ENCODE measurements at regions not wholly inside any gene's neighbourhood (a gene's known extent, or its start where the extent isn't known, plus 50 kb on each side); places are given as distances from the start of the nearest gene placed in this dataset.
A peak's percentile ranks its signal among the peaks of the same experiment; 100 is the strongest.

- H3K27ac ChIP-seq (ENCODE audit: low read depth in 1 of 2, low read length in 2 of 2), result no peak overlapping the region
- H3K79me2 ChIP-seq (ENCODE audit: insufficient read depth, low read length), result no peaks in the 10 kb centered on the region
- H3K27ac Mint-ChIP-seq, result no peak overlapping the region
- H3K27me3 ChIP-seq (ENCODE audit: control insufficient read depth in 2 of 2, insufficient read depth in 2 of 2, low read length in 2 of 2), result no peaks in the 10 kb centered on the region
- H3K4me1 Mint-ChIP-seq, result peaks cover 10% of the 10 kb centered on the region
- H2AFZ ChIP-seq (ENCODE audit: insufficient read depth, low read depth, low read length, poor library complexity, severe bottlenecking), result no peak overlapping the region
- H3K27me3 Mint-ChIP-seq (ENCODE audit: low read depth in 3 of 3), result peaks cover 0 to 2% (median 1%) of the 10 kb centered on the region in 3 donors
- no peaks in the 10 kb centered on the region for H3K36me3 Mint-ChIP-seq
- no peak overlapping the region for H3K4me2 ChIP-seq (replicated peaks; ENCODE audit: extremely low read depth, low read length, poor library complexity, severe bottlenecking)
- no peaks in the 10 kb centered on the region for H3K36me3 ChIP-seq (replicated peaks in 1 of 2; ENCODE audit: control insufficient read depth in 1 of 2, insufficient read depth in 2 of 2, low read length in 2 of 2)
- peaks cover 0 to 3% of the 10 kb centered on the region in 2 donors for H3K4me1 ChIP-seq (ENCODE audit: control insufficient read depth in 1 of 2, insufficient read depth in 2 of 2, low read length in 2 of 2)
- no peak for TF ChIP-seq CTCF (IDR thresholded peaks at IDR 0.05)
- H3K9ac ChIP-seq (ENCODE audit: insufficient read depth, low read length, poor library complexity, severe bottlenecking), result no peak overlapping the region
- peaks cover 0 to 3% (median 0%) of the 10 kb centered on the region in 7 donors for H3K9me3 Mint-ChIP-seq
- no peak overlapping the region for H3K4me3 Mint-ChIP-seq
- H4K20me1 ChIP-seq (ENCODE audit: insufficient read depth, low read length), result no peaks in the 10 kb centered on the region
- no peak overlapping the region for H3K4me3 ChIP-seq (replicated peaks in 1 of 3; ENCODE audit: low read depth in 2 of 3, low read length in 3 of 3)
- intact Hi-C loops (cut with micrococcal nuclease), result no loop called here
- DNase-seq, result no peak
- WGBS (ENCODE audit: insufficient coverage), result 93% methylated on average over 5 of the region's 8 CpGs
- H3K9me3 ChIP-seq (replicated peaks in 1 of 2; ENCODE audit: control insufficient read depth in 1 of 2, insufficient read depth in 1 of 2, low read length in 2 of 2), result no peaks in the 10 kb centered on the region
These were observed 91.9 kb upstream of the POU3F3 start for GRCh38 chr2:104762031-104762430.

GRCh38 chr2:104766683-104767082 lies 87.2 kb upstream of the POU3F3 start:
- H2AFZ ChIP-seq (ENCODE audit: insufficient read depth, low read depth, low read length, poor library complexity, severe bottlenecking), result peak overlapping the region; percentile 6
- H3K9me3 Mint-ChIP-seq, result peaks cover 0 to 12% (median 6%) of the 10 kb centered on the region in 7 donors

More at GRCh38 chr2:104766683-104767082, 87.2 kb upstream of the POU3F3 start:
- H3K9me3 ChIP-seq (replicated peaks in 1 of 2; ENCODE audit: control insufficient read depth in 1 of 2, insufficient read depth in 1 of 2, low read length in 2 of 2), result no peaks in the 10 kb centered on the region
- peaks cover 10 to 16% of the 10 kb centered on the region in 2 donors for H3K4me1 ChIP-seq (ENCODE audit: control insufficient read depth in 1 of 2, insufficient read depth in 2 of 2, low read length in 2 of 2)
- no peak for TF ChIP-seq CTCF (IDR thresholded peaks at IDR 0.05)
- H4K20me1 ChIP-seq (ENCODE audit: insufficient read depth, low read length), result no peaks in the 10 kb centered on the region
- Mint-ChIP-seq H3K4me1 (peaks cover 19% of the 10 kb centered on the region), H3K27me3 (ENCODE audit: low read depth in 3 of 3) (peaks cover 0 to 2% (median 0%) of the 10 kb centered on the region in 3 donors), H3K4me3 (peak overlapping the region in 1 of 2 donors; percentile 69), H3K27ac (no peak overlapping the region), H3K36me3 (no peaks in the 10 kb centered on the region)
- 91% methylated on average over 4 of the region's 10 CpGs for WGBS (ENCODE audit: insufficient coverage)
- H3K27ac ChIP-seq (ENCODE audit: low read depth in 1 of 2, low read length in 2 of 2), result no peak overlapping the region
- H3K79me2 ChIP-seq (ENCODE audit: insufficient read depth, low read length), result no peaks in the 10 kb centered on the region
- intact Hi-C loops (cut with micrococcal nuclease), result no loop called here
- no peaks in the 10 kb centered on the region for H3K27me3 ChIP-seq (ENCODE audit: control insufficient read depth in 2 of 2, insufficient read depth in 2 of 2, low read length in 2 of 2)
- H3K9ac ChIP-seq (ENCODE audit: insufficient read depth, low read length, poor library complexity, severe bottlenecking), result no peak overlapping the region
- H3K4me2 ChIP-seq (replicated peaks; ENCODE audit: extremely low read depth, low read length, poor library complexity, severe bottlenecking), result no peak overlapping the region
- no peaks in the 10 kb centered on the region for H3K36me3 ChIP-seq (replicated peaks in 1 of 2; ENCODE audit: control insufficient read depth in 1 of 2, insufficient read depth in 2 of 2, low read length in 2 of 2)
- no peak overlapping the region for H3K4me3 ChIP-seq (replicated peaks in 1 of 3; ENCODE audit: low read depth in 2 of 3, low read length in 3 of 3)
- DNase-seq, result no peak
